ENCODE measurements at regions not wholly inside any gene's neighbourhood (a gene's known extent, or its start where the extent isn't known, plus 50 kb on each side); places are given as distances from the start of the nearest gene placed in this dataset.

DNA sequence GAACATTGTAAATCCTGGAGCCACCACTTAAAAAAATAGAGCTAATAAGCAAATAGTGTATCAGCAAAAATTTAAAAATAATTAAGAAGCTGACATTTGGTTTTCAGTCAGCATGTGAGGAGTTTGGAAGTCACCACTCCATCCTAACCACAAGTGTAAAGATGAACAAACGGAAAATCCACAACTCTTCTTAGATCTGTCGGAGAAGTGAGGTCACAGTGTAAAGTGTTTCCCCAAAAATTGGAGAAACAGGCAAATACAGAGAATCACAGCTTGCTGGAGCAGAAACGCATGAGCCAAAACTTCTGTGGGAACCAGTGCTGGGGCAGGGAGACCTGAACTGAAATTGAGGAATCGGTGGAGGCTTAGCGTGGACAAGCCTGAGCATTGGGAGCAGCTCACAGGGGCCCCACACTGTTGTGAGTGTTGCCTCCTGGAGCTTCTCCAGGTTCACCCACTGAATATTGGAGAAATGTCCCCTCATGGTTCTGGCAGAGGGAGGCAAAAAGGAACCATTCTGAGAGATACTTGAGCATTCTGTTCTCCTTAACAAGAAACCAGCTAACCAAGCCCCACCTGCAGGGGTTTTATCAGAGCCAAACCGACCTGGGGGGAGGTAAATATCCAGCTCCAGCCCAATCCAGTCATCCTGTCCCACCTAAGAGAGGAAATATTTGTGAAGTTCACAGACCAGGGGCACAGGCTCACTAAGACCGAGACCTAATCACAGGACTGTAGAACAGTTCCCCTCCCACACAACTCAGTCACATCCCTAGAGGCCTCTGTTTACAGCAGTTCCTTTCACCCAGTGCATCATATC lies 192.0 kb downstream of the ERMARD start:
- no peak for DNase-seq (ENCODE audit: low read depth, low spot score)
- ChIA-PET CTCF (no interaction called here), POLR2A (no interaction called here)
- H3K27me3 ChIP-seq (ENCODE audit: control insufficient read depth, insufficient read depth, low read length) = no peaks in the 10 kb centered on the region
- peaks cover 39% of the 10 kb centered on the region for H3K9me3 ChIP-seq (ENCODE audit: control insufficient read depth, insufficient read depth, low read length)
- TF ChIP-seq, protein P1, sequence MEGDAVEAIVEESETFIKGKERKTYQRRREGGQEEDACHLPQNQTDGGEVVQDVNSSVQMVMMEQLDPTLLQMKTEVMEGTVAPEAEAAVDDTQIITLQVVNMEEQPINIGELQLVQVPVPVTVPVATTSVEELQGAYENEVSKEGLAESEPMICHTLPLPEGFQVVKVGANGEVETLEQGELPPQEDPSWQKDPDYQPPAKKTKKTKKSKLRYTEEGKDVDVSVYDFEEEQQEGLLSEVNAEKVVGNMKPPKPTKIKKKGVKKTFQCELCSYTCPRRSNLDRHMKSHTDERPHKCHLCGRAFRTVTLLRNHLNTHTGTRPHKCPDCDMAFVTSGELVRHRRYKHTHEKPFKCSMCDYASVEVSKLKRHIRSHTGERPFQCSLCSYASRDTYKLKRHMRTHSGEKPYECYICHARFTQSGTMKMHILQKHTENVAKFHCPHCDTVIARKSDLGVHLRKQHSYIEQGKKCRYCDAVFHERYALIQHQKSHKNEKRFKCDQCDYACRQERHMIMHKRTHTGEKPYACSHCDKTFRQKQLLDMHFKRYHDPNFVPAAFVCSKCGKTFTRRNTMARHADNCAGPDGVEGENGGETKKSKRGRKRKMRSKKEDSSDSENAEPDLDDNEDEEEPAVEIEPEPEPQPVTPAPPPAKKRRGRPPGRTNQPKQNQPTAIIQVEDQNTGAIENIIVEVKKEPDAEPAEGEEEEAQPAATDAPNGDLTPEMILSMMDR (IDR thresholded peaks at IDR 0.05; ENCODE audit: low read depth, low read length) = no peak
- no peak overlapping the region for H3K27ac ChIP-seq (ENCODE audit: low read depth, low read length)
- H3K4me3 ChIP-seq (ENCODE audit: low read depth, low read length) = no peak overlapping the region

DNA sequence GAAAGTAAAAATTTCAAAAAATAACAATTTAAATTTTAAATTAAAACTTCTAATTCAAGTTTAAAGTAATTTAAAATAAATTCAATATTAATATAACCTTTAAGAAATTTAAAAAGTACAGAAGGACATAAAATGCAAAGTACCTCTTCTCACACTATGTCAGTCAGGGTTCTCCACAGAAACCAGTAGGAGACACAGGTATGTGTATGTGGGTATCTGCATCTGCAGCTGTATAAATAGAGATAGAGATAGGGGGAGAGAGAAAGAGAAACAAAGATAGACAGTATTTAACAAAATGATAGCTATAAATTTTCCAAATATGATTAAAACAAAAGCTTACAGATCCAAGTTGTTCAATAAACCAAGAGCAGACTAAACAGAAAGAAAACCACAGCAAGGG lies 190.8 kb downstream of the ERMARD start:
- Histone ChIP-seq H3K9me3 (ENCODE audit: control insufficient read depth, insufficient read depth, low read length) (peaks cover 52% of the 10 kb centered on the region), H3K4me3 (ENCODE audit: low read depth, low read length) (no peak overlapping the region), H3K27me3 (ENCODE audit: control insufficient read depth, insufficient read depth, low read length) (no peaks in the 10 kb centered on the region), H3K27ac (ENCODE audit: low read depth, low read length) (no peak overlapping the region)
- CTCF ChIA-PET = no interaction called here
- TF ChIP-seq, protein P1 (IDR thresholded peaks at IDR 0.05; ENCODE audit: low read depth, low read length) = no peak
- POLR2A ChIA-PET = no interaction called here
- no peak for DNase-seq (ENCODE audit: low read depth, low spot score)

DNA sequence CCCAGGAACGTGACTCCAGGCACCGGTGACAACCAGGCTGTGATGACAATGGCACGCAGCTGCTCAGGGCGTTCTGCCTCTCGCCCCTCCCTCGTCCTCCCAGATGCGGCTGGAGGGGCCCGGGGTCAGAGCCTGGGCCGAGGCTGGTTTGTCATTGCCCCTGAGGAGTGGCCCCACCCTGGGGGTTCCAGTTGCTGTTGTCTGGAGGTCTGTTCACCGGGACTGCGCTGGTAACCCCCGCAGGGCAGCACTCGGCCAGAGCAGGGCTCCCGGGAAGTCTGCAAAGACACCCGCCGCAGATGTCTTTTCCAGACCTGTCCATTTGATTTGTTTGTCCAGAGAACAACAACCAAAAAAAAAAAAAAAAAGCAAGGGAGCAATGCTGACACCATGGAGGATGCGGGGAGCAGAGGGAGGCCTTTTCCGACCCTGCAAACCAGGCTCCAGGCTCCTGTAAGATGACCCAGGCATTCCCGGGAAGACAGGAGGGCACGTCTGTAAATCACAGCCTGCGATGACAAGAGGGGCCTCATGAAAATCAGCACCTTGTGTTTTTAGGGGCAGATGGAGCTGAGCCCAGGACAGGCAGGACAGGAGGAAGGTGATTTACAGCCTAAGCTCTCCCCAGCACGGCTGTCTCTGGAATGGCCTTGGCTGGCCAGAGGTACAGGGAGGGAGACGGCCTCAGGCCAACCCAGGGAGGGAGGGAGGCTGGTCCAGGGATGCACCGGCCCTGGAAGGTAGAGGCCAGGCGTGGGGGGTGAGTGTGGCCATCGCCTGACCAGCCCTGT lies 189.3 kb downstream of the ERMARD start:
- Histone ChIP-seq H3K27ac (ENCODE audit: low read depth, low read length) (no peak overlapping the region), H3K27me3 (ENCODE audit: control insufficient read depth, insufficient read depth, low read length) (no peaks in the 10 kb centered on the region), H3K4me3 (ENCODE audit: low read depth, low read length) (no peak overlapping the region), H3K9me3 (ENCODE audit: control insufficient read depth, insufficient read depth, low read length) (peaks cover 67% of the 10 kb centered on the region)
- TF ChIP-seq, protein P1 (IDR thresholded peaks at IDR 0.05; ENCODE audit: low read depth, low read length) = no peak
- POLR2A ChIA-PET = no interaction called here
- DNase-seq (ENCODE audit: low read depth, low spot score) = no peak
- CTCF ChIA-PET = no interaction called here

DNA sequence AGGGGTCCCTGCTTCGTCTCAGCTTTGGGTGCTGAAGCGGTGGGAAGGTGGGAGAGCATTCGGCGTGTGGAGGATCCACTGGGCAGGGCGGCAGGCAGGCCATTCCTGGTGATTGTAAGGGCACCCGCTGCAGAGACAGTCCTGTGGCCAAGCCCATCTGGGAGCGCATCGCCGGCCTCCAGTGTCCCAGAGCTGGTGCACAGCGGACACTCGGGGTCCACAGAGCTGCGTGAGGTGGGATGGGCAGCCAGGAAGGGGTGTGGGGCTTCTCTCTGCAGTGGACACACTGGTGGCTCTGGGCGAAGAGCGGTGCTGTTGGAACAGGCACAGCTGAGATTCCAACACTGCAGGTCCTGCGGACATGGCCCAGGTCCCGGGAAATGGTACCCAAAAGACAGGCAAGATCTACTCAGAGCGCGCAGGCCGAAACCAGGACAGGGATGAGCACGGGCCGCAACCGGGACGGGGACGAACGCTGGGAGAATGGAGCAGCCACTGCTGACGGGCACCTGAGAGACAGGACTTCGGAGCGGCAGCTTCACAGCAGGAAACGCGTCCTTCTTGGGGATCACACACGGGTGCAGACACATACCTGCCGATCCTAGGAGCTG lies 188.2 kb downstream of the ERMARD start:
- Histone ChIP-seq H3K4me3 (ENCODE audit: low read depth, low read length) (no peak overlapping the region), H3K27ac (ENCODE audit: low read depth, low read length) (no peak overlapping the region), H3K27me3 (ENCODE audit: control insufficient read depth, insufficient read depth, low read length) (no peaks in the 10 kb centered on the region), H3K9me3 (ENCODE audit: control insufficient read depth, insufficient read depth, low read length) (peaks cover 77% of the 10 kb centered on the region)
- POLR2A ChIA-PET = no interaction called here
- TF ChIP-seq, protein P1 (IDR thresholded peaks at IDR 0.05; ENCODE audit: low read depth, low read length) = no peak
- DNase-seq (ENCODE audit: low read depth, low spot score) = no peak
- CTCF ChIA-PET = no interaction called here

DNA sequence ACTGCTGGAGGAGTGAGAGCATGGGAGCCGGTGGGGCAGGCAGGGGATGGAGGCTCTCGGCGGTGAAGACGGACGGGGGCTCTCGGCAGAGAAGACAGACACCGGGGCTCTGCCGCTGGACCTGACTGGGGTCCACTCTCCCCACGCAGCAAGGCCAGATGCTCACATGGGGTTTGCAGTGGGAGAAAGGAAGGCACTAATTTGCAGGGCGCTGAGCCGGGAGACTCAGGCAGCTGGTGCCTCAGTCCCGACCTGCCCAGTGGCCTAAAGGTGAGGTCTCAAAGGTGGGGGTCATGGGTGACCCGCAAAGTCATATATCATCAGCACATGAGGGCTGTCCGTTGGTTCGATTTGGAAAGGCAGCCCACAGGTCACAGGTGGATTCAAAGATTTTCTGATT lies 187.3 kb downstream of the ERMARD start:
- ChIA-PET POLR2A (no interaction called here), CTCF (no interaction called here)
- DNase-seq (ENCODE audit: low read depth, low spot score) = no peak
- TF ChIP-seq, protein P1 (IDR thresholded peaks at IDR 0.05; ENCODE audit: low read depth, low read length) = no peak
- peaks cover 85% of the 10 kb centered on the region for H3K9me3 ChIP-seq (ENCODE audit: control insufficient read depth, insufficient read depth, low read length)
- H3K4me3 ChIP-seq (ENCODE audit: low read depth, low read length) = no peak overlapping the region
- no peak overlapping the region for H3K27ac ChIP-seq (ENCODE audit: low read depth, low read length)
- H3K27me3 ChIP-seq (ENCODE audit: control insufficient read depth, insufficient read depth, low read length) = no peaks in the 10 kb centered on the region
